Neural cell (in vitro differentiated cells): ENCODE measurements at regions not wholly inside any gene's neighbourhood (a gene's known extent, or its start where the extent isn't known, plus 50 kb on each side); places are given as distances from the start of the nearest gene placed in this dataset.

Source experiments
- H2AFZ ChIP-seq: fragments of 200-600, 300-800 bp; sonication (generic), shearing (Covaris generic); 2 replicates; pipeline ENCODE4 v1.6.0; 2014; ENCODE audit warnings: low read depth, mild to moderate bottlenecking, antibody characterized with exemption, low read length, moderate library complexity
- H3F3A ChIP-seq: fragments of 200-600 bp; shearing (Covaris generic); 2 replicates; pipeline ENCODE4 v1.6.1; 2016; ENCODE audit warnings: mild to moderate bottlenecking, moderate library complexity, mixed read lengths, antibody characterized with exemption, low read length; ENCODE audit not compliant: insufficient read depth, poor library complexity, severe bottlenecking
- H3K27ac ChIP-seq: fragments of 200-600, 300-800 bp; sonication (generic), shearing (Covaris generic); 2 replicates; pipeline ENCODE4 v1.5.1; 2014; ENCODE audit warnings: mild to moderate bottlenecking, low read length, moderate library complexity
- H3K27me3 ChIP-seq: fragments of 300-800, 200-600 bp; sonication (generic), shearing (Covaris generic); 2 replicates; pipeline ENCODE4 v1.6.0; 2014; ENCODE audit warnings: mild to moderate bottlenecking, low read depth, low read length, moderate library complexity; ENCODE audit not compliant: insufficient read depth
- H3K36me3 ChIP-seq: fragments of 300-800, 200-600 bp; sonication (generic), shearing (Covaris generic); 2 replicates; pipeline ENCODE4 v1.5.1; 2014; ENCODE audit warnings: mild to moderate bottlenecking, antibody characterized with exemption, low read length, moderate library complexity; ENCODE audit not compliant: insufficient read depth
- H3K4me2 ChIP-seq: fragments of 300-800, 200-600 bp; sonication (generic), shearing (Covaris generic); 2 replicates; pipeline ENCODE4 v1.6.0; 2014; ENCODE audit warnings: mild to moderate bottlenecking, low read length
- H3K4me3 ChIP-seq: fragments of 300-800, 200-600 bp; sonication (generic), shearing (Covaris generic); 2 replicates; pipeline ENCODE4 v1.5.1; 2014; ENCODE audit warnings: mild to moderate bottlenecking, low read length, moderate library complexity
- H3K79me2 ChIP-seq: fragments of 200-600 bp; shearing (Covaris generic); replicated peaks from 2 replicates; pipeline ENCODE4 v1.6.0; 2014; ENCODE audit warnings: mild to moderate bottlenecking, low read length, moderate library complexity; ENCODE audit not compliant: insufficient read depth
- H3K9ac ChIP-seq: fragments of 300-800, 200-600 bp; sonication (generic), shearing (Covaris generic); 2 replicates; pipeline ENCODE4 v1.6.1; 2016; ENCODE audit warnings: mild to moderate bottlenecking, low read length, mixed read lengths
- H3K9me2 ChIP-seq: fragments of 200-600 bp; shearing (Covaris generic); 2 replicates; pipeline ENCODE4 v1.6.1; 2016; ENCODE audit warnings: mild to moderate bottlenecking, low read length, mixed read lengths; ENCODE audit not compliant: insufficient read depth
- H3K9me3 ChIP-seq: fragments of 200-600, 300-800 bp; sonication (generic), shearing (Covaris generic); 2 replicates; pipeline ENCODE4 v1.6.1; 2016; ENCODE audit warnings: mild to moderate bottlenecking, mixed run types, low read length, moderate library complexity, mixed read lengths
- H4K20me1 ChIP-seq: fragments of 200-600 bp; shearing (Covaris generic); 2 replicates; pipeline ENCODE4 v1.6.1; 2016; ENCODE audit warnings: mild to moderate bottlenecking, mixed run types; ENCODE audit not compliant: insufficient read depth
- CTCF ChIP-seq: fragments of 450-650 bp; IDR thresholded peaks from 2 replicates; pipeline ENCODE4 v1.5.1; 2014; ENCODE audit warnings: antibody characterized with exemption, mild to moderate bottlenecking, moderate library complexity; ENCODE audit not compliant: poor library complexity, severe bottlenecking
- EP300 ChIP-seq: fragments of 450-650 bp; conservative IDR thresholded peaks from 2 replicates; pipeline ENCODE4 v1.6.1; 2014; ENCODE audit warnings: antibody characterized with exemption, mild to moderate bottlenecking, moderate library complexity; ENCODE audit not compliant: poor library complexity, severe bottlenecking
- EZH2 ChIP-seq: fragments of 200-600, 300-800 bp; shearing (Covaris generic), sonication (generic); IDR thresholded peaks from 2 replicates; pipeline ENCODE4 v1.6.1; 2014; ENCODE audit warnings: antibody characterized with exemption, low read length, borderline replicate concordance, mild to moderate bottlenecking; ENCODE audit not compliant: insufficient read depth, poor library complexity, severe bottlenecking
- MXI1 ChIP-seq: fragments of 450-650 bp; conservative IDR thresholded peaks from 2 replicates; pipeline ENCODE4 v1.6.1; 2014; ENCODE audit warnings: antibody characterized with exemption, mild to moderate bottlenecking; ENCODE audit not compliant: poor library complexity, severe bottlenecking
- POLR2AphosphoS5 ChIP-seq: IDR thresholded peaks from 2 replicates; pipeline ENCODE4 v1.6.1; 2012
- RAD21 ChIP-seq: fragments of 450-650 bp; conservative IDR thresholded peaks from 2 replicates; pipeline ENCODE4 v1.6.1; 2014; ENCODE audit warnings: antibody characterized with exemption, mild to moderate bottlenecking, moderate library complexity
- REST ChIP-seq: IDR thresholded peaks from 2 replicates; pipeline ENCODE4 v1.6.1; 2012; ENCODE audit warnings: borderline replicate concordance
- SMC3 ChIP-seq: fragments of 450-650 bp; conservative IDR thresholded peaks from 2 replicates; pipeline ENCODE4 v1.6.1; 2014; ENCODE audit warnings: antibody characterized with exemption, mild to moderate bottlenecking, moderate library complexity; ENCODE audit not compliant: poor library complexity
- TAF1 ChIP-seq: IDR thresholded peaks from 2 replicates; pipeline ENCODE4 v1.6.1; 2012; ENCODE audit warnings: low read depth

- no peaks in the 10 kb centered on the region for H4K20me1 ChIP-seq
- H3K9me2 ChIP-seq = no peaks in the 10 kb centered on the region
- H3K27ac ChIP-seq = no peak overlapping the region
- H3F3A ChIP-seq = no peaks in the 10 kb centered on the region
- no peaks in the 10 kb centered on the region for H3K79me2 ChIP-seq
- H3K4me3 ChIP-seq = no peak overlapping the region
- peak overlapping the region; percentile 11 for H3K9ac ChIP-seq
- H3K27me3 ChIP-seq = no peaks in the 10 kb centered on the region
- no peaks in the 10 kb centered on the region for H3K36me3 ChIP-seq
- no peaks in the 10 kb centered on the region for H3K9me3 ChIP-seq
- H3K4me2 ChIP-seq = no peak overlapping the region
- H2AFZ ChIP-seq = no peak overlapping the region
- TF ChIP-seq EP300 (no peak), POLR2AphosphoS5 (no peak), CTCF (no peak), TAF1 (no peak), REST (no peak), SMC3 (no peak), RAD21 (no peak), MXI1 (no peak), EZH2 (no peak)
These were observed 129.9 kb upstream of the ZFHX3 start for GRCh38 chr16:73177729-73178295.

- Histone ChIP-seq H2AFZ (no peak overlapping the region), H3K27ac (no peak overlapping the region), H4K20me1 (no peaks in the 10 kb centered on the region), H3K36me3 (no peaks in the 10 kb centered on the region), H3K79me2 (no peaks in the 10 kb centered on the region), H3K9me3 (no peaks in the 10 kb centered on the region), H3K9ac (no peak overlapping the region), H3K27me3 (no peaks in the 10 kb centered on the region), H3K4me3 (no peak overlapping the region), H3F3A (no peaks in the 10 kb centered on the region), H3K4me2 (no peak overlapping the region), H3K9me2 (no peaks in the 10 kb centered on the region)
- TF ChIP-seq SMC3 (no peak), CTCF (no peak), TAF1 (no peak), EZH2 (no peak), POLR2AphosphoS5 (no peak), MXI1 (no peak), RAD21 (no peak), REST (no peak)
These were observed 128.7 kb upstream of the ZFHX3 start for GRCh38 chr16:73176577-73177013.
